Activated naive CD8-positive, alpha-beta T cell treated with anti-CD3 and anti-CD28 coated beads, Interleukin-2, amount 10 ng/mL, durations not matched to agents 7 days and 5 days (primary cell): ENCODE measurements at regions not wholly inside any gene's neighbourhood (a gene's known extent, or its start where the extent isn't known, plus 50 kb on each side); places are given as distances from the start of the nearest gene placed in this dataset.

ENCODE experiments used
- ATAC-seq: fragments of 150-1000 bp; cut with Tn5 transposase; one replicate; pipeline ENCODE4 v1.10.0; 2021; ENCODE audit warnings: low read depth, moderate library complexity
- POLR2A ChIA-PET: fragments of 350-600 bp; sonication (Branson Sonifier 250); formaldehyde crosslinking; loops from one replicate; lab custom pipeline; 2021; ENCODE audit warnings: antibody characterized with exemption; lab: Charles Lee
- DNase-seq: peaks from one replicate; pipeline ENCODE4 v3.0.0; 2021
- H3K27ac Mint-ChIP-seq: one replicate; pipeline ENCODE4 v1.8.0; 2022; ENCODE audit warnings: mild to moderate bottlenecking, mixed read lengths
- H3K27me3 Mint-ChIP-seq: one replicate; pipeline ENCODE4 v1.8.0; 2022; ENCODE audit warnings: mild to moderate bottlenecking, moderate library complexity, mixed read lengths
- H3K36me3 Mint-ChIP-seq: one replicate; pipeline ENCODE4 v1.8.0; 2021; ENCODE audit warnings: mild to moderate bottlenecking, mixed read lengths
- H3K4me1 Mint-ChIP-seq: one replicate; pipeline ENCODE4 v1.8.0; 2021; ENCODE audit warnings: mixed read lengths
- H3K4me3 Mint-ChIP-seq: one replicate; pipeline ENCODE4 v1.8.0; 2022; ENCODE audit warnings: mild to moderate bottlenecking, moderate library complexity, mixed read lengths
- H3K9me3 Mint-ChIP-seq: one replicate; pipeline ENCODE4 v1.8.0; 2021; ENCODE audit warnings: mixed read lengths

DNA sequence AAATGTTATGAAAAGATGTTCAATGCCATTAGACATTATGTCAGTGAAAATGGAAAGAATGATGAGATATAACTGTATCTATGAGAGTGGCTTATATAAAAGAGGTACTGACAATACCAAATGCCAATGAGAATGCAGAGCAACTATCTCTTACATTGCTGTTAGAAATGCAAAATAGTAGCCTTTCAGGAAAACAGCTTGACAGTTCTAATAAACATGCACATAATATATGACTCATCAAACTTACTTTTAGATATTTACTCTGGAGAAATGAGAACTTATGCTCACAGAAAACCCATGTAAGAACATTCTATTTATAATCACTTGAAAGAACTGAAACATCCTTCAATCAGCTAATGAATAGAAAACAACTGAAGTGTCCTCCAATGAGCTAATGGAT is 996.7 kb upstream of the ADGRL4 start:
- no peak for DNase-seq
- Mint-ChIP-seq H3K27ac (no peak overlapping the region), H3K4me3 (no peak overlapping the region), H3K4me1 (no peaks in the 10 kb centered on the region), H3K27me3 (no peaks in the 10 kb centered on the region), H3K9me3 (peaks cover 2% of the 10 kb centered on the region), H3K36me3 (no peaks in the 10 kb centered on the region)
- POLR2A ChIA-PET = no interaction called here
- no peak for ATAC-seq

DNA sequence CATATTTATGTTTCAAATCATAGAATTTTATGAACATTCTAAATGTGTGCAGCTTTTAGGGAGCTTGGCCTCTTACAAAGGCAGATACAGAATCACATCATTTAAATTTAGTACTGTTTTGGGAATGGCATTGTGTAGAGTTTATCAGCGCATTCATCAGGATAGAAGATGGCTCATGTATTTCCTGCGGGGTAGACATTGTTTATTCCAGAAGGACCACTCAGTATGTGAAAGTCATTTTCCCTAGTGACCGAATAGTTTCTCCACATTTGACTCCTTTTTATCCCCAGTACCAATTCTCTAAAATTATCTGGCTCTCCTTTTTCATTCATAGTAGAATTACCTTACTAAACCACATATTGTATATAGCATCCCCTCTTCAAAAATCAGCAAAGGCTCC is 981.9 kb upstream of the ADGRL4 start:
- no peaks in the 10 kb centered on the region for H3K4me1 Mint-ChIP-seq
- POLR2A ChIA-PET = no interaction called here
- H3K9me3 Mint-ChIP-seq = no peaks in the 10 kb centered on the region
- no peak for ATAC-seq
- no peaks in the 10 kb centered on the region for H3K36me3 Mint-ChIP-seq
- no peak overlapping the region for H3K27ac Mint-ChIP-seq
- no peaks in the 10 kb centered on the region for H3K27me3 Mint-ChIP-seq
- DNase-seq = no peak
- no peak overlapping the region for H3K4me3 Mint-ChIP-seq

DNA sequence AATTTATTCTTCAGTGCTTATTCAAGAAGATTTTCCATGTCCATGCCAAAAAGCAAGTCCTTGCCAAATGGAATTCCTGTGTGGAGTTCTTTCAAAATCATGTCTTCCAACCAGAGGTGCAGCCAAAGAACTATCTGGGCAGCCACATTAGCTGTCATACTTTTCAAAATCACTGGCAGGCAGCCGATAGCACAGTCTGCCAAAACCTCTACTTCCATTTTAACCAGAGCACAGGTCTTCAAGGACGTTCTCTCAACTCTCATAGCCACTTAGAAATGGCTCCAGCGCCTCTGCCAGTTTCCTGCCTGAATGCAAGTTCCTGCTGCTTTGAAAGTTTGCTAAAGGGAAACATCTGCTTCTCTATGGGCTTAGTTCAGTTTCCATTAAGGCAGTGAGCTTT is 975.7 kb upstream of the ADGRL4 start:
- no peaks in the 10 kb centered on the region for H3K36me3 Mint-ChIP-seq
- no peak overlapping the region for H3K4me3 Mint-ChIP-seq
- no peak for ATAC-seq
- DNase-seq = no peak
- H3K9me3 Mint-ChIP-seq = peaks cover 1% of the 10 kb centered on the region
- H3K27ac Mint-ChIP-seq = no peak overlapping the region
- no peaks in the 10 kb centered on the region for H3K4me1 Mint-ChIP-seq
- POLR2A ChIA-PET = no interaction called here
- H3K27me3 Mint-ChIP-seq = no peaks in the 10 kb centered on the region

DNA sequence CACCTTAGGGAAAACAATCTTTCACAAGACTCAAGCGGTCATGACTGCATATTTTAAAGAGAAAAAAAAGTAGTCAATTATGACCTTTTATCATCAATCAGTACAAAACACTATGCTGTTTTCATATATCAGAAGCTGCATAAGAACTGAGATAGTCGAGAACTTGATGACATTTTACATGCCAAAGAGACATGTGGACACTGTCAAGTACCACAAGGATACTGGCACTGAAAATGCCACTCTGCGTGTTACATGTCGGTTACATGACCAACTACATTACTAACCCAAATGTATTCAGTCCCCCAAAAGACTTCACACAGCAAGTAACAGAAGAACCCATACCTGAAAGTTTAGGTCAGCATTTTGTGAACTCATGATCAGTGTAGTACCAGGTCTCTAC is 975.0 kb upstream of the ADGRL4 start:
- Mint-ChIP-seq H3K4me1 (no peaks in the 10 kb centered on the region), H3K36me3 (no peaks in the 10 kb centered on the region), H3K9me3 (peaks cover 3% of the 10 kb centered on the region), H3K4me3 (no peak overlapping the region), H3K27ac (no peak overlapping the region), H3K27me3 (no peaks in the 10 kb centered on the region)
- ATAC-seq (no peak), DNase-seq (no peak)
- POLR2A ChIA-PET = no interaction called here

DNA sequence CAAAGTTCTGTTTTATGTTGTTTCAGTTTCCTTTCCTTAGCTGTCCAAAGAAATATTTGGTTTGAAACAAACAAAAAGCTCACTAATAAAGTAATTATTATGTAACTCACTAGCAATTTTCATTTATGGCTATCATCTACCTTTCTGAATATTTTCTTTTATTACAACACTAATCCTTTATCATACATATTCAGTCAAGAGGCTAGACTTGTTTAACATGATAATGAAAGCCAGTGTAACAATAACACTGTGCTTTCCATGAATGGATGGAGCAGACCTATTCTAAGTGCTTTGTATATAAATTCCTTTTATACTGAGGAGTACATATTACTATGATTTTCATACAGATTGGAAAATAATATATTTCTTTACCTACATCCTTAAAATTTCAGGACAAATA is 972.8 kb upstream of the ADGRL4 start:
- H3K4me1 Mint-ChIP-seq = no peaks in the 10 kb centered on the region
- POLR2A ChIA-PET = no interaction called here
- ATAC-seq = no peak

DNA sequence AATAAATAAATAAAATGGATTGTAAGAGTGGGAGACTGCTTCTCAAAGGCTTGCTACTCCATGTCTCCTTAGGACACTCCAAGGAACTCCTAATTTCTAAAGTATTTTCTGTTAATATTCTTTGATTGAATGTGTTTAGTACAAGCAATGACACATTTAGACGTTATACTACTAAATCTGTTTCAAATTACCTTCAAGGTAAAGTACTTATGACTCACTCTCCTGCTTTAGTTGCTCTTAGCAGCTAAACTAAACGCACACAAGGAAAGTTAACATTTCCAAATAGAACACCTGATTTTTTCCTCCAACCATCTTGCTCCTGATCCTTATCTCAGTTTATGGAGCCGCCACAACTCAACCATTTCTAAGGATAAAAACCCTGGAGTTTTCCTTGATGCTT is 969.8 kb upstream of the ADGRL4 start:
- Mint-ChIP-seq H3K9me3 (peaks cover 4% of the 10 kb centered on the region), H3K36me3 (no peaks in the 10 kb centered on the region), H3K4me1 (no peaks in the 10 kb centered on the region), H3K27me3 (no peaks in the 10 kb centered on the region), H3K4me3 (no peak overlapping the region), H3K27ac (no peak overlapping the region)
- POLR2A ChIA-PET = no interaction called here
- no peak for ATAC-seq
- no peak for DNase-seq

More for the DNA sequence above, 972.8 kb upstream of the ADGRL4 start:
- no peaks in the 10 kb centered on the region for H3K36me3 Mint-ChIP-seq
- H3K27me3 Mint-ChIP-seq = no peaks in the 10 kb centered on the region
- H3K4me3 Mint-ChIP-seq = no peak overlapping the region
- no peak overlapping the region for H3K27ac Mint-ChIP-seq
- H3K9me3 Mint-ChIP-seq = peaks cover 4% of the 10 kb centered on the region
- DNase-seq = no peak

DNA sequence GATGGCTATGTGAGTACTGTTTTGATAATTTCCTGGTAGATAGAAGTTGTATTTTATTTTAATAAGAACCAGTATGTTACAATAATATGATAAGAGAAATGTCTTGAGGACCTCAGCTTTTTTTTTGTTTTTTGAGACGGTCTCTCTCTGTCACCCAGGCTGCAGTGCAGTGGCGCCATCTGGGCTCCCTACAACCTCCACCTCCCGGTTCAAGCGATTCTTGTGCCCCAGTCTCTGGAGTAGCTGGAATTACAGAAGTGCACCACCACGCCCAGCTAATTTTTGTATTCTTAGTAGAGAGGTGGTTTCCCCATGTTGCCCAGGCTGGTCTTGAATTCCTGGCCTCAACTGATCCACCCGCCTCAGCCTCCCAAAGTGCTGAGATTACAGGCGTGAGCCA is 968.1 kb upstream of the ADGRL4 start:
- no peak for DNase-seq
- Mint-ChIP-seq H3K36me3 (no peaks in the 10 kb centered on the region), H3K27ac (no peak overlapping the region), H3K27me3 (no peaks in the 10 kb centered on the region), H3K9me3 (peaks cover 4% of the 10 kb centered on the region), H3K4me1 (no peaks in the 10 kb centered on the region), H3K4me3 (no peak overlapping the region)
- no peak for ATAC-seq
- POLR2A ChIA-PET = no interaction called here

DNA sequence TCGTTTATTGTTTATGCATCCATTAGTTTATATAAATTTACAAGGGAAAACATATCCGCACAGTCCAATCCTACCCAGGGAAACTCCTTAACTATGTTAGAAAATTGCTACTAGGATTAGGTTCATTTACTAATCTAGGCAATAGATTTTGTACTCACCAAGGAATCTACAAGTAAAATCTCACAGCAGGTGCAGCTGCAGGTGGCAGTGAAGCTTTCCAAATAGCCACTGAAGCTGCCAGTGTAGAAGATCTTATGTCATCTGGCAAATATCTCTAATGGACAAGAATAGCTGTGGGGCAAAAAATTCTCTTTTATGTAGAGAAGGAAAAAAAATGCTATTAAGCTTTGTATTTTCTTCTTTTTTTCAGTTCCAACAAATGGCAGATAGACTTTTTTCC is 963.4 kb upstream of the ADGRL4 start:
- Mint-ChIP-seq H3K36me3 (no peaks in the 10 kb centered on the region), H3K9me3 (peaks cover 6% of the 10 kb centered on the region), H3K4me1 (no peaks in the 10 kb centered on the region), H3K27ac (no peak overlapping the region), H3K27me3 (no peaks in the 10 kb centered on the region), H3K4me3 (no peak overlapping the region)
- POLR2A ChIA-PET = no interaction called here
- ATAC-seq = no peak
- DNase-seq = no peak

DNA sequence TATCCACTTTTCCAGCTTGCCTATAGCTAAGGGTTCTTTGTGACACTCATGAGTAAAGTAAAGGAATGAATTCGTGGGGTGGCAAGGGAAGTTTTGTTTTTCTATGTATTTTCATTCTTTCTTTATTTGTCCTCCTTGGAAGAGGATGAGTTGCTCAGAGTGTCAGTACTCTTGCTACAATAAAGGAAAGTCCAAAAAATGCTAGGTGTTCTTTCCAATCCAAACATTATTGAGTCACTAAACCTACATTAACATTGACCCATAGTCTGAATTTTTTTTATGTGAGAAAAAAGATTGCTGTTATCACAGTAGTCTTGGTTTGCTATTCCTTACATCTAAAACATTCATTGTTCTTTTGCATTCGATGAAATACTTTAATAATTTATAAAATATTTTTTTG is 959.9 kb upstream of the ADGRL4 start:
- ATAC-seq (no peak), DNase-seq (no peak)
- H3K27me3 Mint-ChIP-seq = no peaks in the 10 kb centered on the region
- peaks cover 12% of the 10 kb centered on the region for H3K9me3 Mint-ChIP-seq
- H3K4me1 Mint-ChIP-seq = no peaks in the 10 kb centered on the region
- H3K36me3 Mint-ChIP-seq = no peaks in the 10 kb centered on the region
- no peak overlapping the region for H3K4me3 Mint-ChIP-seq
- no peak overlapping the region for H3K27ac Mint-ChIP-seq
- POLR2A ChIA-PET = no interaction called here

DNA sequence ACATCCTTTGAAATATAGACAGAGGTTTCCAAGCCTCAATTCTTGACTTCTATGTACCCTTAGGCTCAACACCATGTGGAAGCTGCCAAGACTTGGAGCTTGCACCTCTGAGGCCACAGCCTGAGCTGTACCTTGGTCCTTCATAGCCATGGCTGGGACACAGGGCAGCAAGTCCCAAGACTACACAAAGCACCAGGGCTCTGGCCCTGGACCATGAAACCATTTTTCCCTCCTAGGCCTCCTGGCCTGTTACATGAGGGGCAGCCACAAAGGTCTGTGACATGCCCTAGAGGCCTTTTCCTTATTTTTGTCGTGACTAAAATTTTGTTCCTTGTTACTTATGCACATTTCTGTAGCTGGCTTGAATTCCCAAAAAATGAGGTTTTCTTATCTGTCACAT is 953.1 kb upstream of the ADGRL4 start:
- DNase-seq (no peak), ATAC-seq (no peak)
- H3K36me3 Mint-ChIP-seq = no peaks in the 10 kb centered on the region
- H3K4me1 Mint-ChIP-seq = no peaks in the 10 kb centered on the region
- no peak overlapping the region for H3K4me3 Mint-ChIP-seq
- H3K27me3 Mint-ChIP-seq = no peaks in the 10 kb centered on the region
- H3K9me3 Mint-ChIP-seq = peaks cover 10% of the 10 kb centered on the region
- POLR2A ChIA-PET = no interaction called here
- H3K27ac Mint-ChIP-seq = no peak overlapping the region

DNA sequence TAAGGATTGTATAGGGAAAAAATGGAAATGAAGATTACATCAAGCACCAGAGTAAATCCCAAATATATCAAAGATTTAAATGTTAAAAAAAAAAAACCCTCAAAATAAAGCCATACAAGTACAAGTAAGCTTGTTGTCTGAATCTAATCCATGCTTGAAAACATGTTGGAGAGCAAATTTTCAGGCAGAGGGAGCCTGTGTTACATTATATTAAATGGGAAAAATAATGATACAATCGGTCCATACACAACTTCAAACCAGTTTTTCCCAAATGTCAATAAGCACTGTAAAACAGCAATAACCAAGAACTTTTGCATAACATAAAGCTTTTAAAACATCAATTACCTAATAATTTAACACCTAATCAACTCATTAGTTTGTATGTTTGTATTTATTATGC is 949.4 kb upstream of the ADGRL4 start:
- DNase-seq = no peak
- Mint-ChIP-seq H3K4me3 (no peak overlapping the region), H3K27ac (no peak overlapping the region), H3K9me3 (peaks cover 14% of the 10 kb centered on the region), H3K27me3 (no peaks in the 10 kb centered on the region), H3K4me1 (no peaks in the 10 kb centered on the region), H3K36me3 (no peaks in the 10 kb centered on the region)
- POLR2A ChIA-PET = no interaction called here
- ATAC-seq = no peak

DNA sequence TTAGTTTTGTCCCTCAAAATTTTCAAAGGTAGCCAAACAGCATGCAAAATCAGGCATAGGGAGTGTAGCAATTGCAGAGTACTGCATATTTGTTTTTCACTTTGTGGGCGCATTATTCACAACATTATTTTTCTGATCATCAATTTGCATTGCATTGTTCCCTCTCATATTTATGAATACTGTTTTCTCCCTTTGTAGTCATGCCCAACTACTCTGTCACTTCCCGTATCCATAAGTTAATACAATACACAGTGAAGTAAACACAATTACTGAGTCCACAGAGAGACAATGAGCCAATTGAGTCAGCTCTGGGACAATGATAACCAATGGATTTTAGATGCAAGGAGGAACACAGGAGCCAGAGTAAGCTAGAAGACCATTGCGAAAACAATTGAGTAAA is 944.0 kb upstream of the ADGRL4 start:
- Mint-ChIP-seq H3K4me1 (no peaks in the 10 kb centered on the region), H3K4me3 (no peak overlapping the region), H3K27ac (no peak overlapping the region), H3K9me3 (peaks cover 8% of the 10 kb centered on the region), H3K36me3 (no peaks in the 10 kb centered on the region), H3K27me3 (no peaks in the 10 kb centered on the region)
- ATAC-seq = no peak
- POLR2A ChIA-PET = no interaction called here
- no peak for DNase-seq

DNA sequence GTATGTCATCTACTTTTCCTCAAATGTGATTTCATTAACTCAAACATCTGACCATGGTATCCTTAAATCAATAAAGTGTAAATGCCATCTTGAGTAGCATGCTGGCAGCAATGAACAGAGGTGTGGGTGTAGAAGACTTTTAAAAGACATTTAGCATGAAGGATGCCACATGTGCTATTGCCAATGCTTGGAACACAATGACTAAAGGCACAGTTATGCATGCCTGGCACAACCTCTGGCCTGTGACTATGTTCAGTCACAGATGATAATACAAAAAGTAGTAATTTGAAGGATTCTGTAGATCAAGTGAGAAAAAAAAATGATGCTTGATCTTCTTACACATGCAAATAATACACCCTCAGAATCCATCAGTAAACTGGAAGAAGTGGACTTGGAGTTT is 938.9 kb upstream of the ADGRL4 start:
- no peak overlapping the region for H3K27ac Mint-ChIP-seq
- peaks cover 3% of the 10 kb centered on the region for H3K9me3 Mint-ChIP-seq
- H3K36me3 Mint-ChIP-seq = no peaks in the 10 kb centered on the region
- H3K4me3 Mint-ChIP-seq = no peak overlapping the region
- no peak for ATAC-seq
- POLR2A ChIA-PET = no interaction called here
- no peak for DNase-seq
- H3K27me3 Mint-ChIP-seq = no peaks in the 10 kb centered on the region
- H3K4me1 Mint-ChIP-seq = no peaks in the 10 kb centered on the region

DNA sequence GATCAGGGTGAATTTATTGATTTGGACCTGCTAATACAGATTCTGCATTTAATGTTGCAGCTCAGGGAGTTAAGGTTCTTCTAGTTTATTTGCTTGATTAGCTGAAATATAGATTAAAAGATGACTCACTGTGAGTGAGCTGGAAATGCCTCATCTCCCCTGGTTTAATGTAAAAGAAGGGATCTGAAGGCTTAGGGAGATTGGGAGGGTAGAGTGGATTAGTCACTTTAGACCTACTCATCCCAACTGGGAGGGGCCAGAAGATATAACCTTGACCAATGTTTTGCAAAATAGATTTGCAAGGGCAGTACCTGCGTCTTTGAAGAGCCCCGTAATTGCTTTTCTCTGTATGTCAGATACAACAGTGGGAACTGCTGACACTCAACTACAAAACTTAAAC is 922.8 kb upstream of the ADGRL4 start:
- POLR2A ChIA-PET = no interaction called here
- Mint-ChIP-seq H3K27me3 (no peaks in the 10 kb centered on the region), H3K4me1 (no peaks in the 10 kb centered on the region), H3K27ac (no peak overlapping the region), H3K4me3 (no peak overlapping the region), H3K36me3 (no peaks in the 10 kb centered on the region), H3K9me3 (peaks cover 4% of the 10 kb centered on the region)
- ATAC-seq (no peak), DNase-seq (no peak)

DNA sequence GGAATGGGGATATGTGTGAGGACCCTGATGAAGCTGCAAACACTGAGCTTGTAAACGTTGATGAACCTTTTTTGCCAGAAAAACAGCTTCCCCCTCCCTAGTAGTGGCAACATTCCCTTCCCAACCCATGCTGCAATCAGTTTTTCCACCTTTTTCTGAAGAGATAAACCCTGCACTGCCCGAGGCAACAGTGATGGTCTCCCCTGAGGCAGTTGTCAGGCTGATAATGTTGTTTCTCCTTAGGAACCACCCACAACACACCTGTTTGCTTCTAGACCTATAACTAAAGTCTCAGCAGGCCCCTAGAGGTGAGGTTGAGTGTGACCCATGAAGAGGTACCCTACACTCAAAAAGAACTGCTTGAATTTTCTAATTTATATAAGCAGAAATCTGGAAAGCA is 922.4 kb upstream of the ADGRL4 start:
- H3K4me1 Mint-ChIP-seq = no peaks in the 10 kb centered on the region
- no peak for ATAC-seq
- no peak overlapping the region for H3K27ac Mint-ChIP-seq
- H3K27me3 Mint-ChIP-seq = no peaks in the 10 kb centered on the region
- no peaks in the 10 kb centered on the region for H3K36me3 Mint-ChIP-seq
- no peak overlapping the region for H3K4me3 Mint-ChIP-seq
- H3K9me3 Mint-ChIP-seq = peaks cover 4% of the 10 kb centered on the region
- no peak for DNase-seq
- POLR2A ChIA-PET = no interaction called here
